GM12865 (cell line): ENCODE measurements at regions not wholly inside any gene's neighbourhood (a gene's known extent, or its start where the extent isn't known, plus 50 kb on each side); places are given as distances from the start of the nearest gene placed in this dataset.
"Not testable (repeated sequence)": the region's sequence is repeated elsewhere in the genome, so short reads cannot be mapped to it uniquely, and the experiment has no call there.

Experiments
- DNase-seq: peaks from one replicate; pipeline ENCODE4 v3.0.0; 2010; ENCODE audit warnings: low read depth
- H3K4me3 ChIP-seq: 2 replicates; pipeline ENCODE4 v1.5.1; 2011; ENCODE audit warnings: mild to moderate bottlenecking, low read depth, low read length, control low read depth
- TF ChIP-seq, protein P1 (sequence below): IDR thresholded peaks from 2 replicates; pipeline ENCODE4 v1.5.1; 2011; ENCODE audit warnings: low read length, control low read depth, low read depth, inconsistent platforms; ENCODE audit not compliant: insufficient read depth; ENCODE audit errors: missing control alignments

DNA sequence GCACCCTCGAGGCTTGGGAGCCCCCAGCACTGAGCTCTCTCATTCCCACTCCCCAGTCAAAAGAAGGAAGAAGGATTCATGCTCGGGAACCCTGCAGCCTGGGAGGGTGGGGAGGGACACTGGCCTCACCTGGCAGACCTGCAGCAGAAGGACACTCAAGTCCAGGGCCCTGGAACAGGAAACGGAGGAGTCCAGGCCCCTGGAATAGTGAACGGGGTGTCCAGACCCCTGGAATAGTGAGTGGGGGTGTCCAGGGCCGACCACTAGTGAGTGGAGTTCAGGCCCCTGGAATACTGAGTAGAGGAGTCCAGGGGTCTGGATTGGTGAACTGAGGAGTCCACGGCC lies 292.5 kb downstream of the NDUFA10 start:
- no peak for DNase-seq
- TF ChIP-seq, protein P1, sequence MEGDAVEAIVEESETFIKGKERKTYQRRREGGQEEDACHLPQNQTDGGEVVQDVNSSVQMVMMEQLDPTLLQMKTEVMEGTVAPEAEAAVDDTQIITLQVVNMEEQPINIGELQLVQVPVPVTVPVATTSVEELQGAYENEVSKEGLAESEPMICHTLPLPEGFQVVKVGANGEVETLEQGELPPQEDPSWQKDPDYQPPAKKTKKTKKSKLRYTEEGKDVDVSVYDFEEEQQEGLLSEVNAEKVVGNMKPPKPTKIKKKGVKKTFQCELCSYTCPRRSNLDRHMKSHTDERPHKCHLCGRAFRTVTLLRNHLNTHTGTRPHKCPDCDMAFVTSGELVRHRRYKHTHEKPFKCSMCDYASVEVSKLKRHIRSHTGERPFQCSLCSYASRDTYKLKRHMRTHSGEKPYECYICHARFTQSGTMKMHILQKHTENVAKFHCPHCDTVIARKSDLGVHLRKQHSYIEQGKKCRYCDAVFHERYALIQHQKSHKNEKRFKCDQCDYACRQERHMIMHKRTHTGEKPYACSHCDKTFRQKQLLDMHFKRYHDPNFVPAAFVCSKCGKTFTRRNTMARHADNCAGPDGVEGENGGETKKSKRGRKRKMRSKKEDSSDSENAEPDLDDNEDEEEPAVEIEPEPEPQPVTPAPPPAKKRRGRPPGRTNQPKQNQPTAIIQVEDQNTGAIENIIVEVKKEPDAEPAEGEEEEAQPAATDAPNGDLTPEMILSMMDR: no peak
- H3K4me3 ChIP-seq: no peak overlapping the region

DNA sequence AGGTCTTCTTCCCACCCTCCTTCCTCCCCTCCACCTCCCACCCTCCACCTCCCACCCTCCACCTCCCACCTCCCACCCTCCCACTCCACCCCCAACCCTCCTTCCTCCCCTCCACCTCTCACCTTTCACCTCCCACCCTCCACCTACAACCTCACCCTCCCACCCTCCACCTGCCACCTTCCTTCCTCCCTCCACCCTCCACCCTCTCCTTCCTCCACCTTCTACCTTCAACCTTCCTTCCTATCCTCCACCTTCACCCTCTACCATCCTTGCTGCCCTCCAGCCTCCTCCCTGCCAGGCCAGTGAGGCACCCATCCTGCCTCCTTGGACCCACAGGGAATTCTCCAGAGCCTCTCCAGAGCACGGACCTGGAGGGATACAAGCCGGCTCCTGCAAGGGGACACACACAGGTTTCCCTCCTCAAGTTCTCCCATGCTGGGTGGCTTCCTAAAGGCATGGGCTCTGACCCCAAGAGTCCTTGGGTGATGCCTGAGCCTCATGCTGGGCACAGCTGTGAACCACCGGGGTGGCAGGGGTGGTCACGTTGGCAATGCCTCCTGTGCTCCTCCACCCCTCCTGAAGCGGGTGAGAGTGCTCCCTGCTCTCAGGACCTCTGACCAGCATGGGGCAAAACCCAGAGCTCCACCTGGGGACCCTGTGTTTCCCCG lies 293.0 kb downstream of the NDUFA10 start:
- TF ChIP-seq, protein P1: no peak
- no peak for DNase-seq
- H3K4me3 ChIP-seq: no peak overlapping the region

DNA sequence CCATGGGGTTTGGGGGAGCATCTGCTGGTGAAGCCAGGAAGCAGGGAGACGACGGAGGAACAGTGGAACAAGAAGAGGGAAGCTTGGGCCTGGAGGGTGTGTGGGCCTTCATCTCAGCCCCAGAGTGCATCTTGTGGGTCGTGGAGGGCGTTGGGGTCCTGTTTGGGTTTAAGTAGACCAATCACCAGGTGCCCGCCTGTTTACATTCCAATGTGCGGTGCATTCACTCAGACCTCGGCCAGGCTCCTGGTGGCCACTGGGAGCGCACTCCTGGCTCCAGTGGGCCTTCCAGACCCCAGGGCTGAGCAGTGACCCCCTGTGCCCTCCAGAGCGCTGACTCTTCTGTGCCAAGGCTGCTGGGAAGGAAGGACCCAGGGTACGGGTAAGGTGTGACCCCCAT lies 293.7 kb downstream of the NDUFA10 start:
- no peak overlapping the region for H3K4me3 ChIP-seq
- TF ChIP-seq, protein P1: no peak
- DNase-seq: no peak

GRCh38 chr2:239730897-239731296 lies 294.2 kb downstream of the NDUFA10 start:
- no peak overlapping the region for H3K4me3 ChIP-seq
- no peak for DNase-seq
- TF ChIP-seq, protein P1: no peak

DNA sequence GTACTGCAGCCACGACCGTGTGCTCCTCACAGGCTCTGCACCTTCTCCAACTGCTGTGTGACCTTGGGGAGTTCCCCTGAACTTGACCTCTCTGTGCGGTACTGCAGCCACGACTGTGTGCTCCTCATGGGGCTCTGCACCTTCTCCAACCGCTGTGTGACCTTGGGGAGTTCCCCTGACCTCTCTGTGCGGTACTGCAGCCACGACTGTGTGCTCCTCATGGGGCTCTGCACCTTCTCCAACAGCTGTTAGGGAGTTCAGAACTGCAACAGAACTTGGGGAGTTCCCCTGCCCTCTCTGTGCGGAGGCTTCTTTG lies 294.6 kb downstream of the NDUFA10 start:
- H3K4me3 ChIP-seq, DNase-seq: not testable (repeated sequence)

GRCh38 chr2:239729681-239730566 lies 295.2 kb downstream of the NDUFA10 start:
- DNase-seq: no peak
- TF ChIP-seq, protein P1: no peak
- no peak overlapping the region for H3K4me3 ChIP-seq

DNA sequence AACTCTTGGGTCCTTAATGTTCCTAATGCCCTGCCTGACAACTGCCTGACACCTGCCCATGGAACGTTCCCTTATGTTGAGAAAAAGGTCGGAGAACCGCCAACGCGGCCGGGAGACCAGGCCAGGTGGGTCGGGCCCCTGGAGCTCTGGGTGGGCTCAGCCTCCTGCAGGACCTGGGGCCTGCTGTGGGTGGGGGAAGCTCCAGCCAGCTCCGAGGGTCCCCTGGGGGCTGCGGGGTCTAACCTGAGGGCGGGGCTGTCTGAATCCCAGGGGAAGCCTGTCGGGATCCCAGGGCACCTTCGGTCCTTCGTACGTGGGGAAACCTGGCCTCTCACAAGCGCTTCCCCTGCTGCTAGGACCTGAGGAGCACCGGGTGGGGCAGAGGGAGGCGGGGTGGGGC lies 296.0 kb downstream of the NDUFA10 start:
- H3K4me3 ChIP-seq: no peak overlapping the region
- no peak for DNase-seq
- TF ChIP-seq, protein P1: no peak
